Neural progenitor cell (in vitro differentiated cells): ENCODE measurements at regions not wholly inside any gene's neighbourhood (a gene's known extent, or its start where the extent isn't known, plus 50 kb on each side); places are given as distances from the start of the nearest gene placed in this dataset.

ENCODE experiments used
- DNase-seq: peaks from one replicate; pipeline ENCODE4 v3.0.0-alpha.2; 2016; ENCODE audit warnings: low spot score
- H2AFZ ChIP-seq: fragments of 200-600 bp; sonication (generic); replicated peaks from 2 replicates; pipeline ENCODE4 v1.6.1; 2016; ENCODE audit warnings: antibody characterized with exemption
- H3F3A ChIP-seq: fragments of 200-600 bp; sonication (generic); 2 replicates; pipeline ENCODE4 v1.6.1; 2016; ENCODE audit warnings: antibody characterized with exemption, low read depth
- H3K27ac ChIP-seq: fragments of 200-600 bp; sonication (generic); 2 replicates; pipeline ENCODE4 v1.5.1; 2016; ENCODE audit warnings: mild to moderate bottlenecking
- H3K27me3 ChIP-seq: fragments of 200-600 bp; sonication (generic); 2 replicates; pipeline ENCODE4 v1.6.1; 2016; ENCODE audit warnings: mild to moderate bottlenecking, moderate library complexity
- H3K36me3 ChIP-seq: fragments of 200-600 bp; sonication (generic); 2 replicates; pipeline ENCODE4 v1.5.1; 2016
- H3K4me1 ChIP-seq: fragments of 200-600 bp; sonication (generic); 2 replicates; pipeline ENCODE4 v1.6.1; 2016; ENCODE audit warnings: mixed run types
- H3K4me2 ChIP-seq: fragments of 200-600 bp; sonication (generic); 2 replicates; pipeline ENCODE4 v1.6.1; 2016
- H3K4me3 ChIP-seq: fragments of 200-600 bp; sonication (generic); 2 replicates; pipeline ENCODE4 v1.5.1; 2016
- H3K79me2 ChIP-seq: fragments of 200-600 bp; sonication (generic); 2 replicates; pipeline ENCODE4 v1.6.1; 2016; ENCODE audit warnings: low read depth
- H3K9ac ChIP-seq: fragments of 200-600 bp; sonication (generic); 2 replicates; pipeline ENCODE4 v1.6.1; 2016
- H3K9me3 ChIP-seq: fragments of 200-600 bp; sonication (generic); 2 replicates; pipeline ENCODE4 v1.5.1; 2016; ENCODE audit warnings: low read depth
- H4K20me1 ChIP-seq: fragments of 200-600 bp; sonication (generic); 2 replicates; pipeline ENCODE4 v1.6.1; 2016; ENCODE audit warnings: low read depth
- H3K27ac Mint-ChIP-seq: 3 replicates; pipeline ENCODE4 v1.8.0; 2021; ENCODE audit warnings: mixed read lengths
- H3K27me3 Mint-ChIP-seq: 2 replicates; pipeline ENCODE4 v1.8.0; 2022; ENCODE audit warnings: low read depth, mild to moderate bottlenecking, inconsistent platforms, moderate library complexity, mixed read lengths; ENCODE audit not compliant: insufficient read depth
- H3K36me3 Mint-ChIP-seq: 3 replicates; pipeline ENCODE4 v1.8.0; 2021; ENCODE audit warnings: mixed read lengths
- H3K4me1 Mint-ChIP-seq: 3 replicates; pipeline ENCODE4 v1.8.0; 2021; ENCODE audit warnings: mixed read lengths
- H3K4me3 Mint-ChIP-seq: 3 replicates; pipeline ENCODE4 v1.8.0; 2021; ENCODE audit warnings: mild to moderate bottlenecking, moderate library complexity, mixed read lengths
- H3K9me3 Mint-ChIP-seq: 3 replicates; pipeline ENCODE4 v1.8.0; 2020; ENCODE audit warnings: mixed read lengths
- CTCF ChIP-seq: fragments of 200-600 bp; sonication (generic); IDR thresholded peaks from 2 replicates; pipeline ENCODE4 v1.5.1; 2017; ENCODE audit warnings: antibody characterized with exemption, mild to moderate bottlenecking
- EZH2 ChIP-seq: fragments of 200-600 bp; sonication (generic); IDR thresholded peaks from 2 replicates; pipeline ENCODE4 v1.6.1; 2017; ENCODE audit warnings: antibody characterized with exemption, mild to moderate bottlenecking, moderate library complexity
- EZH2phosphoT487 ChIP-seq: fragments of 200-600 bp; sonication (generic); IDR thresholded peaks from 2 replicates; pipeline ENCODE4 v1.6.1; 2017; ENCODE audit warnings: antibody characterized with exemption

- Histone ChIP-seq H3K9ac (no peak overlapping the region), H3K4me3 (no peak overlapping the region), H4K20me1 (no peaks in the 10 kb centered on the region), H3K27ac (no peak overlapping the region), H3K27me3 (no peaks in the 10 kb centered on the region), H3K4me1 (no peaks in the 10 kb centered on the region), H3K4me2 (no peak overlapping the region), H3K79me2 (no peaks in the 10 kb centered on the region), H3K36me3 (peaks cover 5% of the 10 kb centered on the region), H2AFZ (no peak overlapping the region), H3F3A (no peaks in the 10 kb centered on the region), H3K9me3 (no peaks in the 10 kb centered on the region)
- Mint-ChIP-seq H3K27ac (no peak overlapping the region), H3K4me1 (peaks cover 8% of the 10 kb centered on the region), H3K36me3 (no peaks in the 10 kb centered on the region), H3K27me3 (no peaks in the 10 kb centered on the region), H3K9me3 (peaks cover 10% of the 10 kb centered on the region), H3K4me3 (no peak overlapping the region)
- DNase-seq, result no peak
- TF ChIP-seq CTCF (no peak), EZH2 (no peak), EZH2phosphoT487 (no peak)
Measured at GRCh38 chr4:159766241-159766640, 663.4 kb downstream of the RAPGEF2 start.

- no peak overlapping the region for H2AFZ ChIP-seq
- Mint-ChIP-seq H3K36me3 (no peaks in the 10 kb centered on the region), H3K27ac (no peak overlapping the region), H3K4me1 (peaks cover 8% of the 10 kb centered on the region), H3K4me3 (no peak overlapping the region), H3K27me3 (no peaks in the 10 kb centered on the region), H3K9me3 (peaks cover 3% of the 10 kb centered on the region)
- H3K9me3 ChIP-seq, result no peaks in the 10 kb centered on the region
- no peaks in the 10 kb centered on the region for H3K79me2 ChIP-seq
- no peak overlapping the region for H3K4me3 ChIP-seq
- peaks cover 5% of the 10 kb centered on the region for H3K36me3 ChIP-seq
- no peaks in the 10 kb centered on the region for H3F3A ChIP-seq
- no peak overlapping the region for H3K4me2 ChIP-seq
- H3K9ac ChIP-seq, result no peak overlapping the region
- DNase-seq, result no peak
- TF ChIP-seq CTCF (no peak), EZH2 (no peak), EZH2phosphoT487 (no peak)
- H4K20me1 ChIP-seq, result no peaks in the 10 kb centered on the region
- H3K27ac ChIP-seq, result no peak overlapping the region
- no peaks in the 10 kb centered on the region for H3K27me3 ChIP-seq
- no peaks in the 10 kb centered on the region for H3K4me1 ChIP-seq
Measured at GRCh38 chr4:159767406-159767805, 664.5 kb downstream of the RAPGEF2 start.

GRCh38 chr4:159768016-159768415 is 665.1 kb downstream of the RAPGEF2 start:
- H3K27me3 Mint-ChIP-seq, result peaks cover 3% of the 10 kb centered on the region
- no peak overlapping the region for H2AFZ ChIP-seq

More at GRCh38 chr4:159768016-159768415, 665.1 kb downstream of the RAPGEF2 start:
- Histone ChIP-seq H3K4me1 (no peaks in the 10 kb centered on the region), H3K9me3 (no peaks in the 10 kb centered on the region), H3K4me2 (no peak overlapping the region), H3F3A (no peaks in the 10 kb centered on the region), H3K79me2 (no peaks in the 10 kb centered on the region), H3K36me3 (peaks cover 1% of the 10 kb centered on the region), H3K27ac (no peak overlapping the region), H3K9ac (no peak overlapping the region), H3K4me3 (no peak overlapping the region), H3K27me3 (no peaks in the 10 kb centered on the region), H4K20me1 (no peaks in the 10 kb centered on the region)
- H3K27ac Mint-ChIP-seq, result no peak overlapping the region
- H3K36me3 Mint-ChIP-seq, result no peaks in the 10 kb centered on the region
- H3K4me1 Mint-ChIP-seq, result peaks cover 8% of the 10 kb centered on the region
- DNase-seq, result no peak
- no peaks in the 10 kb centered on the region for H3K9me3 Mint-ChIP-seq
- TF ChIP-seq CTCF, result no peak
- no peak for TF ChIP-seq EZH2
- TF ChIP-seq EZH2phosphoT487, result no peak
- H3K4me3 Mint-ChIP-seq, result no peak overlapping the region
